ENCODE measurements at regions not wholly inside any gene's neighbourhood (a gene's known extent, or its start where the extent isn't known, plus 50 kb on each side); places are given as distances from the start of the nearest gene placed in this dataset.
"Not testable (repeated sequence)": the region's sequence is repeated elsewhere in the genome, so short reads cannot be mapped to it uniquely, and the experiment has no call there.

DNA sequence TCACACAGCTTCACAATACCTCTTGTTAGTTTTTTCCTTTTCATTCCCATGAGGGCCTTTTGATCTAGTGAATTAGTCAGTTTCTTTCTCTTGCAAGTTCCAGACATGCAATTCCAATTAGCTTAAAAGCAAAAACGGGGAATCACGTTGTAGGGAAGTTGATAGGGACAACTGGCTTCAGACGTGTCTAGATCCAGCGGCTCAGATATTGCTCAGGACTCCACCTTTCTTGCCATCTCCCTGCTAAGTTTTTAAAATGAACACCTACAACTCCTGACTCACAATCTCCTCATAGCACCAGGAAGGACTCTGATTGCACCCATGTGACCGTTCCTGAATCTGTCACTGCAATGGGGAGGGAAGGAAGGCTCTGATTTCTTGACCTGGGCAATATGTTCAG is 63.8 kb upstream of the ARHGAP29 start:
- DNase-seq, result no peak

DNA sequence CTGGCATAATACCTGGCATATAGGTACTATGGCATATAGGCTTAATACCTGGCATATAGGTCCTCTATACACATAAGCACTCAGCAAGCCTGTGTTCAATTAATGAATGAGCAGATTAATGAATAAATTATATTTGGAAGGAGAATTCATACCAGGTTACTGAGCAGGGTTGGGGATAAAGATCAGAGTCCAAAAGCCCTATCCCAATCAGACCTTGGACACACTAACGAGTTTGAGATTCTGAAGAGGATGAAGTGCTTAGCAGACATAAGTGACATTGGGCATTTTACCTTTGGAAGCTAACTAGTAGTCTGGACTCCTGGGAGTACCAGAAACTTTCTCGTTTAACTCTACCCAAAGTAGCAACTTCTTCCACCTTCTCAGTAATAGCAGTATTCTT is 63.3 kb upstream of the ARHGAP29 start:
- no peak for DNase-seq

DNA sequence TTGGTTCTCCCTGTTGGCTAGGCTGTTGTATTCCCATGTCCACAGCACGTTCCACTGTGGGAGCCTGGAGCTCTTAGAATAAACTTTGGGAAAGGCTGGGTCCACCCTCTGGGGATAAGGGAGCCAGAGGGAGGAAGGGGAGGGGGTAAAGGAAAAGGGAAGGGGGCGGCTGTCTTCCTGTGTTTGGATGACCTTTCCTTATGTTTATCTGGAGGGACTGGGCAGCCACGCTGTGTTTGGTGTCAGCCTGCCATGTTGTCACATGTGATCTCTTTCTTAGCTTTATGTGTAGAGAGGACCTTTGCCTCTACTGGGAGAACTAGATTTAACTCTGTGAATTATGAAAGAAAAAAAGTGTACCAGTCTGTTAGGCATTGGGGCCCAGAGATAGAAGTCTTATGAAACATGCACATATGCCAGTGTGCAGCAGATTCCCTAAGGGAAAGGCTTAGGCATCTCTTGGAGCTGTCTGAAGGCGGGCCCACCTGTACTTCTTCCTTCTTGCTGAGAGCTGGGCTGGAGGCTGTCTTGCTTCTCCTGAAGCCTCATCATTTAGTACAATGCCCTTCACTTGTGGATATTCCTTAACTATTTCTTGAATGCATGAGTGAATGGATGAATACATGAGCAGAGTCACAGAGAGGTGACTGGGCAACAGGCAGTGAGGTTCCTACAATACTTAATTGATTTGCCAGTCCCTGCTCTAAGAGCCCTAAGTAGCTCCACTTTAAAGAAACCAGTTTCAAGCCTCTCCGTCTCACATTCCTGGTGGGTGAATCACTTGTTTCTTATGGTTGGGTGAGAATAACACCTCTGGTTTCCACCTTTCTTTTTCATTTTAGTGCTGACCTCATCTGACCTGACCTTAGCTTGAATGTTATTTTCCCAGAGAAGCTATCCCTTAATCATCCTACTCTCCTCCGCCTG is 62.5 kb upstream of the ARHGAP29 start:
- no peak for DNase-seq

DNA sequence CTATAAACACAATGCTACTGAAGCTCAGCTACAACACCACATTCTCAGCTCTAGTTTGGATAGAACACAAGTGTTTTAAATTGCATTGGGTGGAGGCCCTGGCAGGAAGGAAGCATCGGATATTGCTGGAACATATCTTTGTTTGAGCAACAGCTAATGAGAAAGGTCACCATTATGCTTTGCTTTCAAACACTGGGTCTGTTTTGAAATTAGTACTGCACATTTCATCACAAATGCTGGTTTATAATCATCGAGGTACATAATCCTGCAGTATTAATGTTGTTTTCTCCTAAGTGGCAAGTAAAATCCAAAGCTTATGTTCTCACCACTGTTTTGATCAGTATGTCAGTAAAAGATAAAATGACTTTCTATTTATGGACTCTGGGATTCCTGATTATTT is 61.5 kb upstream of the ARHGAP29 start:
- DNase-seq, result no peak

DNA sequence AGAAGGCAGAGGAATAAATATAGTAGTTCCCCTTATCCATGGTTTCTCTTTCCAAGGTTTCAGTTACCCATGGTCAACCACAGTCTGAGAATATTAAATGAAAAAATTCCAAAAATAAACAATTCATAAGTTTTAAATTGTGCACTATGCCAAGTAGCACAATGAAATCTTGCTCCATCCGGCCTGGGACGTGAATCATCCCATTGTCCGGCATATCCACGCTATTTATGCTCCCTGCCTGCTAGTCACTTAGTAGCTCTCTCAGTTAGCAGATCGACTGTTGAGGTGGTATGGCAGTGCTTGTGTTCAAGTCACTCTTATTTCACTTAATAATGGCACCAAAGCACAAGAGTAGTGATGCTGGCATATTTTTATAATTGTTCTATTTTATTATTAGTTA is 58.6 kb upstream of the ARHGAP29 start:
- no peak for DNase-seq

DNA sequence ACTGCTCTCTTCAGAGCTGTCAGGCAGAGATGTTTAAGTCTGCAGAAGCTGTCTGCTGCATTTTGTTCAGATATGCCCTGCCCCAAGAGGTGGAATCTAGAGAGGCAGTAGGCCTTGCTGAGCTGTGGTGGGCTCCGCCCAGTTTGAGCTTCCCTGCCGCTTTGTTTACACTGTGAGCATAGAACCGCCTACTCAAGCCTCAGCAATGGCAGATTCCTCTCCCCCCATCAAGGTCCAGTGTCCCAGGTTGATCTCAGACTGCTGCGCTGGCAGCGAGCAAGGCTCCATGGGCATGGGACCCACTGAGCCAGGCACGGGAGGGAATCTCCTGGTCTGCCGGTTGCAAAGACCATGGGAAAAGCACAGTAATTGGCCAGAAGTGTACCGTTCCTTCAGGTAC is 55.6 kb upstream of the ARHGAP29 start:
- DNase-seq, result not testable (repeated sequence)

DNA sequence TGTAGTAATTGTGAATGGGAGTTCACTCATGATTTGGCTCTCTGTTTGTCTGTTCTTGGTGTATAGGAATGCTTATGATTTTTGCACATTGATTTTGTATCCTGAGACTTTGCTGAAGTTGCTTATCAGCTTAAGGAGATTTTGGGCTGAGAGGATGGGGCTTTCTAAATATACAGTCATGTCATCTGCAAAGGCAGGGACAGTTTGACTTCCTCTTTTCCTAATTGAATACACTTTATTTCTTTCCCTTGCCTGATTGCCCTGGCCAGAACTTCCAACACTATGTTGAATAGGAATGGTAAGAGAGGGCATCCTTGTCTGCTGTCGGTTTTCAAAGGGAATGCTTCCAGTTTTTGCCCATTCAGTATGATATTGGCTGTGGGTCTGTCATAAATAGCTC is 51.9 kb upstream of the ARHGAP29 start:
- not testable (repeated sequence) for DNase-seq
